Activated naive CD4-positive, alpha-beta T cell treated with anti-CD3 and anti-CD28 coated beads, Interleukin-2, amount 10 ng/mL, durations not matched to agents 7 days and 5 days (primary cell): ENCODE measurements at regions not wholly inside any gene's neighbourhood (a gene's known extent, or its start where the extent isn't known, plus 50 kb on each side); places are given as distances from the start of the nearest gene placed in this dataset.

Source experiments
- CTCF ChIA-PET: fragments of 350-600 bp; sonication (Branson Sonifier 250); formaldehyde crosslinking; loops from one replicate; lab custom pipeline; 2021; ENCODE audit warnings: antibody characterized with exemption; lab: Charles Lee
- DNase-seq: peaks from one replicate; pipeline ENCODE4 v3.0.0-alpha.2; 2020
- H3K27ac Mint-ChIP-seq: one replicate; pipeline ENCODE4 v1.8.0; 2021; ENCODE audit warnings: mild to moderate bottlenecking, moderate library complexity, mixed read lengths
- H3K27me3 Mint-ChIP-seq: one replicate; pipeline ENCODE4 v1.8.0; 2021; ENCODE audit warnings: mild to moderate bottlenecking, mixed read lengths
- H3K36me3 Mint-ChIP-seq: one replicate; pipeline ENCODE4 v1.8.0; 2021; ENCODE audit warnings: mixed read lengths
- H3K4me1 Mint-ChIP-seq: one replicate; pipeline ENCODE4 v1.8.0; 2021; ENCODE audit warnings: mixed read lengths
- H3K4me3 Mint-ChIP-seq: one replicate; pipeline ENCODE4 v1.8.0; 2021; ENCODE audit warnings: mild to moderate bottlenecking, moderate library complexity, mixed read lengths
- H3K9me3 Mint-ChIP-seq: one replicate; pipeline ENCODE4 v1.8.0; 2021; ENCODE audit warnings: mixed read lengths

- H3K4me3 Mint-ChIP-seq = no peak overlapping the region
- no peak overlapping the region for H3K27ac Mint-ChIP-seq
- CTCF ChIA-PET = interaction anchor here (1.2 kb wide), 1 partner anchor 13 kb away, joined by 3 read pairs; no protein-coding TSS in a partner anchor
- no peaks in the 10 kb centered on the region for H3K27me3 Mint-ChIP-seq
- H3K36me3 Mint-ChIP-seq = no peaks in the 10 kb centered on the region
- no peaks in the 10 kb centered on the region for H3K9me3 Mint-ChIP-seq
- no peak for DNase-seq
- H3K4me1 Mint-ChIP-seq = no peaks in the 10 kb centered on the region
Observed at GRCh38 chr13:59332966-59333365, 830.8 kb downstream of the DIAPH3 start.

DNA sequence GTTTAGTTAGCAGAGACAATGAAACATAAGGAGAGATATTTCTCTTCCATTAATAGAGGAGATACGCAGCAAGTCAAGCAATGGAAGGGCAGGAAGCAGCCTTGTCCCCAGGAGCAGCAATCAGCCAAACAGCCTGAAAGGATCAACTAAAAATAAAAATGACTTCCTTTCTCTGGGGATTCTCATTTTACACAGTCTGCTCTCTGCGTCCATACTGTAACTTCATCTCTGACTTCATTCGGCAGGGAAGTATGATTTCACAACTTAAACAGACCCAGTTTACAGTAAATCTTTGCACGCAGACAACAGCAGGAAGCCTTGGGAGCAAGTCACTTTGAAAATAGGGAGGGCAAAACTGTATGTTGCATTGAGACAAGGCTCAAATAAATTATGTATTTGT is 826.7 kb downstream of the DIAPH3 start:
- H3K4me1 Mint-ChIP-seq = no peaks in the 10 kb centered on the region
- no peaks in the 10 kb centered on the region for H3K27me3 Mint-ChIP-seq
- CTCF ChIA-PET = no interaction called here
- H3K4me3 Mint-ChIP-seq = no peak overlapping the region
- no peak overlapping the region for H3K27ac Mint-ChIP-seq
- no peaks in the 10 kb centered on the region for H3K36me3 Mint-ChIP-seq
- H3K9me3 Mint-ChIP-seq = no peaks in the 10 kb centered on the region
- DNase-seq = no peak

GRCh38 chr13:59340151-59340550 is 823.6 kb downstream of the DIAPH3 start:
- Mint-ChIP-seq H3K27ac (no peak overlapping the region), H3K4me1 (no peaks in the 10 kb centered on the region), H3K9me3 (no peaks in the 10 kb centered on the region), H3K4me3 (no peak overlapping the region), H3K36me3 (no peaks in the 10 kb centered on the region), H3K27me3 (no peaks in the 10 kb centered on the region)
- CTCF ChIA-PET = no interaction called here
- DNase-seq = no peak

GRCh38 chr13:59340581-59340980 is 823.1 kb downstream of the DIAPH3 start:
- Mint-ChIP-seq H3K4me1 (no peaks in the 10 kb centered on the region), H3K27ac (no peak overlapping the region), H3K36me3 (no peaks in the 10 kb centered on the region), H3K4me3 (no peak overlapping the region), H3K9me3 (no peaks in the 10 kb centered on the region), H3K27me3 (no peaks in the 10 kb centered on the region)
- DNase-seq = no peak
- CTCF ChIA-PET = no interaction called here

DNA sequence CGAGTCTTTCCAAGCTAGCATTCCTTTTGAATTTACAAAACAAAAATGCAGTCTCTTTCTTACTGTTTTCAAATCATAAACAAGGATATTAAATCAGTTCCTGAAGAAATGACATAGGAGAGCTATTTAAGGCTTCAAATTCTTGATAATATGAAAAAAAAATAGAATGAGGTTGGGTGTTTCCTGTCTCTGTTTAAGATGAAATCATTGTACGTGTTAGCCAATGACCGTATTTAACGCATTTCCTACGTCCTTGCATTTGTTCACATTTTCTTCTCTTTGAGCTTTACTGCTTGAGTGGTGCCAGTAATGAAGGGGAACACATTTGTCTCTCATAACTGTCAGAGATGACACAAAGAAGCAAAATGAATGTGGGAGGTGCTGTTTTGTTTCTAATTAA is 821.3 kb downstream of the DIAPH3 start:
- H3K4me3 Mint-ChIP-seq = no peak overlapping the region
- no peaks in the 10 kb centered on the region for H3K4me1 Mint-ChIP-seq
- DNase-seq = no peak
- no peak overlapping the region for H3K27ac Mint-ChIP-seq
- no peaks in the 10 kb centered on the region for H3K9me3 Mint-ChIP-seq
- no peaks in the 10 kb centered on the region for H3K36me3 Mint-ChIP-seq
- no peaks in the 10 kb centered on the region for H3K27me3 Mint-ChIP-seq
- CTCF ChIA-PET = no interaction called here

GRCh38 chr13:59343132-59343531 is 820.6 kb downstream of the DIAPH3 start:
- H3K4me1 Mint-ChIP-seq = no peaks in the 10 kb centered on the region
- no peak for DNase-seq
- H3K9me3 Mint-ChIP-seq = no peaks in the 10 kb centered on the region
- H3K27me3 Mint-ChIP-seq = no peaks in the 10 kb centered on the region
- H3K27ac Mint-ChIP-seq = no peak overlapping the region
- no peaks in the 10 kb centered on the region for H3K36me3 Mint-ChIP-seq
- CTCF ChIA-PET = interaction anchor here (0.5 kb wide), 1 partner anchor 339 kb away, joined by 3 read pairs; no protein-coding TSS in a partner anchor
- H3K4me3 Mint-ChIP-seq = no peak overlapping the region

DNA sequence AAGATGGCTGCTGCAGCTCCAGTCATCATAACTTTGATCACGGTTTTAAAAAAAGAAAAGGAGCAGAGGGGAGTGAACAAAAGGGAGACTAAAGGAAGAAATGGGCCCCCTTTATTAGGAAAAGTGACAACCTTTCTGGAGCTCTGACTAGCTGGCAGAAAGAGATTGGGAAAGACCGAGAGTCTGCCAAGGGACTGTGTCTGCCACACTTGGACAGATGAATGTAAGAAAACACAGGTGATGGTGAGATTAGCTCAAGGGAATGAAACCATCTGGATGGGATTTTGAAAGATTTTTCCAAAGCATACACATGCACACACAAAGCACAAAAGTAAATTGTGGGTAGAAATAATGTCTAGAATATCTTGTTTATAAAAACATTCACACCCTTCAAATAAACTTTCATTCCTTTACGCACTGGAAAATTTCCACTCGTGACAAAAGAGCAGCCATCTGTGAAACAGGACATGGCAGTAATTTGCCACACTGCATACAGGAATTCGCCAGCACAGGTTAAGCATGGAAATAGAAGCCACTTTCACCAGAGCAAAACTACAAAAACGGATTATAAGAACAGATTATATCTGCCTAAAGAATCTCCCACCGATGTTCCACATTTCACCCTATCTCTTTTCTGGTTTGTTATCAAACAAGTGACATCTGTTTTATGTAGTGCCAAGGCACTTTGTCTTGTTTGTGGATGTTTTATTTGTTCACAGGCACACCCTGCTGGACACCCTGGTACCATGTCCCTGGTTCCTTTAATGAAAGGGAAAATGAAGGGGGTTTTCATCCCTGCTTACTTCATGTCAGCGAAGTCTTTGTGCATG is 819.5 kb downstream of the DIAPH3 start:
- CTCF ChIA-PET = no interaction called here
- no peaks in the 10 kb centered on the region for H3K9me3 Mint-ChIP-seq
- H3K4me3 Mint-ChIP-seq = no peak overlapping the region
- H3K27ac Mint-ChIP-seq = no peak overlapping the region
- H3K27me3 Mint-ChIP-seq = no peaks in the 10 kb centered on the region
- DNase-seq = no peak
- no peaks in the 10 kb centered on the region for H3K36me3 Mint-ChIP-seq
- H3K4me1 Mint-ChIP-seq = no peaks in the 10 kb centered on the region

DNA sequence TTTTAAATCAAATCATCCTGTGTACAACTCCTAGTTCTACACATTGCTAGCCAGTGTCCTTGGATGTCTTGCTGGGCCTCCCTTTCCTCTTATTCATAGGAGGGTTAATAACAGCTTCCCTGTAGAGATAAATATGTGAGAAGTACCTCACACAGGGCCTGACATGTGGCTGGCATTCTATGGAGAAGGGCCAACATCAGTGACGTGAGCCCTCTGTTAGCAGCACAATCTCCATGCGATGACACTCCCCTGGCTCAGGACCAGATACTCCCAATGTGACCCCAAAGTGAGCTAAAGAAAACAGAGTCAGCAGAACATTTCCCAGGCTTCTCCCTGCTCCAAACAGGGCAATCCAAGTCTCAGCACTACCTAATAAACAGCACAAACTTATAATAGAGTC is 818.4 kb downstream of the DIAPH3 start:
- no peaks in the 10 kb centered on the region for H3K27me3 Mint-ChIP-seq
- DNase-seq = no peak
- no peaks in the 10 kb centered on the region for H3K36me3 Mint-ChIP-seq
- H3K4me3 Mint-ChIP-seq = no peak overlapping the region
- no peak overlapping the region for H3K27ac Mint-ChIP-seq
- H3K4me1 Mint-ChIP-seq = no peaks in the 10 kb centered on the region
- H3K9me3 Mint-ChIP-seq = no peaks in the 10 kb centered on the region
- CTCF ChIA-PET = interaction anchor here (0.5 kb wide), 1 partner anchor 56 kb away, joined by 3 read pairs; no protein-coding TSS in a partner anchor

GRCh38 chr13:59346999-59347723 is 816.6 kb downstream of the DIAPH3 start:
- no peaks in the 10 kb centered on the region for H3K9me3 Mint-ChIP-seq
- H3K27ac Mint-ChIP-seq = no peak overlapping the region
- no peaks in the 10 kb centered on the region for H3K27me3 Mint-ChIP-seq
- no peak overlapping the region for H3K4me3 Mint-ChIP-seq
- no peaks in the 10 kb centered on the region for H3K4me1 Mint-ChIP-seq
- no peak for DNase-seq
- CTCF ChIA-PET = no interaction called here
- no peaks in the 10 kb centered on the region for H3K36me3 Mint-ChIP-seq

DNA sequence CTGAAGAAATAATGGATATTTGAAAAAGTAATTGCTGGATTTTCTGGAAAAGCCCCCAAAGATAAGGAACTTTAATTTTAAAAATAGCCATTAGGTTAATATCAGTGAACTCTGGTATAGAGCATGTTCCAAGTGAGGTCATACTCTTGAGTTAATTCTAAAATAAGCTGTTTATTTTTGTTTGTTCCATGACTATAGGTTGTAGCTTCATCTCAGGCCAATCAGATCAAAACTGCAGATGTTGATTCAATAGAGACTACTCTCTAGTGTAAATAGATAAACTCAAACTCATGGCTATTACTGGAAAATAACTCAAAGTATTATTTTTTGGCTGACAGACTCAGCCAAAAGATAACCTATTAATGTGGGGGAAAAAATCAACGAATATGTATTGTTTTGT is 815.1 kb downstream of the DIAPH3 start:
- Mint-ChIP-seq H3K36me3 (no peaks in the 10 kb centered on the region), H3K27me3 (no peaks in the 10 kb centered on the region), H3K4me3 (no peak overlapping the region), H3K4me1 (no peaks in the 10 kb centered on the region), H3K9me3 (no peaks in the 10 kb centered on the region), H3K27ac (no peak overlapping the region)
- no peak for DNase-seq
- CTCF ChIA-PET = no interaction called here

DNA sequence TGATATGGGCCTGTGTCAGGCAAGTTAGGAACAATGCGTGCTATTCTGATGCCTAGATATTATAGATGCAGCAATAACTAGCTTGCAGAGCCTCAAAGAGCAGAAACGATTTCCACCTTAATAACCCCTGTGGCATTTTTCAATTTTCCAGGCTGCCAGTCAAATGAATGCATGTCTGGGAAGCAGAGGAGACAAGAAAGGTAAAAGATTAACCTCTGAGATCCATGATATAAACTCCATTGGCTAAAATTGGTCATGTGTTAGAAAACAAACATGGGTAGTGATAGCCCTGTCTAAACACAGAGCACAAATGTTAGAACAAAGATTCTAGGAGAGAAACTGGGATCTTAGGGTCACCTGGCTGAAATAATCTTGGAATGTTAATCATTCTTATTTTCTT is 811.1 kb downstream of the DIAPH3 start:
- DNase-seq = no peak
- Mint-ChIP-seq H3K4me1 (no peaks in the 10 kb centered on the region), H3K27me3 (no peaks in the 10 kb centered on the region), H3K4me3 (no peak overlapping the region), H3K27ac (no peak overlapping the region), H3K36me3 (no peaks in the 10 kb centered on the region), H3K9me3 (no peaks in the 10 kb centered on the region)
- CTCF ChIA-PET = no interaction called here

DNA sequence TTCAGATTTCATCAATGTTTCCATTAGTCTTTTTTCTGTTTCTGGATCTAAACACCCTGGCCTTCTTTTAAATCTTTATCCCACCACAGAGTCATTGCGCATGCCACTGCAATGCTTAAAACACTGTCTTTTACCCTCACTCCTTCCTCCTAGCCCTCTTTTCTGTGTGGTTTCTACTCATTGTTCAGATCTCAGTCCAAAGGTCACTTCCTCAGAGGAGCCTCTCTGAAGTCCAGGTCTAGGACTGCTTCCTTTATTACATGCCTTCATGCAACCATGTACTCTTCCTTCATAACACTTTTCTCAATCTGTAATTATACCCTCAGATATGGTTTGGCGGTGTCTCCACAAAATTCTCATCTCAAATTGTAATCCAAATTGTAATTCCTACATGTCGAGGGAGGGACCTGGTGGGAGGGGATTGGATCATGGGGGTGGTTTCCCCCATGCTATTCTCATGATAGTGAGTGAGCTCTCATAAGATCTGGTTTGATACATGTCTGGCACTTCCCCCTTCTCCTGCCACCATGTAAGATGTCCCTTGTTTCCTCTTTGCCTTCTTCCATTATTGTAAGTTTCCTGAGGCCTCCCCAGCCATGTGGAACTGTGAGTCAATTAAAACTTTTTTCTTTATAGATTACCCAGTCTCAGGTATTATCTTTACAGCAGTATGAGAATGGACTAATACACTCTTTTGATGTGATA is 808.9 kb downstream of the DIAPH3 start:
- no peak overlapping the region for H3K27ac Mint-ChIP-seq
- no peaks in the 10 kb centered on the region for H3K27me3 Mint-ChIP-seq
- DNase-seq = no peak
- CTCF ChIA-PET = no interaction called here
- no peak overlapping the region for H3K4me3 Mint-ChIP-seq
- no peaks in the 10 kb centered on the region for H3K4me1 Mint-ChIP-seq
- no peaks in the 10 kb centered on the region for H3K9me3 Mint-ChIP-seq
- H3K36me3 Mint-ChIP-seq = no peaks in the 10 kb centered on the region

- Mint-ChIP-seq H3K4me1 (no peaks in the 10 kb centered on the region), H3K9me3 (no peaks in the 10 kb centered on the region), H3K27ac (no peak overlapping the region), H3K27me3 (no peaks in the 10 kb centered on the region), H3K4me3 (no peak overlapping the region), H3K36me3 (no peaks in the 10 kb centered on the region)
- DNase-seq = no peak
- CTCF ChIA-PET = no interaction called here
Observed at GRCh38 chr13:59356607-59357006, 807.1 kb downstream of the DIAPH3 start.

DNA sequence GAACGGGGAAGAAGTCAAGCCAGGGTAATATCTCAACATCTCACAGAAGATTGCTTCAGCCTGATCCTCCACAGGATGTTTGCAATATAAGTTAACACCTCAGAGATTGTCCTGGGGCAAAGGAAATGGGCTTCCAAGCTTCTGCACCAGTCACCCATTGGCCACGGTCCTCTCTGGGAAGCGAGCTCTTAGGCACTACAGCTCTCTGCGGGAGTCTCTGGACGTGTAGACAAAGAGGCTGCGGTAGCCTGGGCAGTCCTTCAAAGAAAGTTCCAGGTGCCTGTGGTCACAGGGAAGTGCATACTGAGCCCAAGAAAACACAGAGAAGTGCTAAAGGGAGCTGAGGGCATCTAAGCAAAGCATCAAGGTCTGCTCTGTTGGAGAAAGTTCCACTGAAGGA is 805.7 kb downstream of the DIAPH3 start:
- CTCF ChIA-PET = no interaction called here
- H3K27ac Mint-ChIP-seq = no peak overlapping the region
- no peak for DNase-seq
- no peaks in the 10 kb centered on the region for H3K36me3 Mint-ChIP-seq
- no peak overlapping the region for H3K4me3 Mint-ChIP-seq
- no peaks in the 10 kb centered on the region for H3K4me1 Mint-ChIP-seq
- H3K27me3 Mint-ChIP-seq = no peaks in the 10 kb centered on the region
- no peaks in the 10 kb centered on the region for H3K9me3 Mint-ChIP-seq
